Natural killer cell (primary cell): ENCODE measurements at regions not wholly inside any gene's neighbourhood (a gene's known extent, or its start where the extent isn't known, plus 50 kb on each side); places are given as distances from the start of the nearest gene placed in this dataset.
A peak's percentile ranks its signal among the peaks of the same experiment; 100 is the strongest.

ENCODE experiments used
- ATAC-seq, 3 donors: fragments of 150-1000 bp in 2 of 3; fragments of 200-7000 bp in 1 of 3; cut with Tn5 transposase; 1 replicate in 1 of 3; 2 replicates in 2 of 3; pipeline ENCODE4 v1.10.0; 2021; ENCODE audit warnings: mild to moderate bottlenecking in 2 of 3, moderate library complexity in 2 of 3
- DNase-seq, 2 donors: peaks; one replicate each; pipeline versions ENCODE4 v3.0.0 to v3.0.0-alpha.2; 2013 to 2021; ENCODE audit warnings: mixed read lengths in 1 of 2
- H3K27ac ChIP-seq: one replicate; pipeline ENCODE4 v1.5.1; 2013; ENCODE audit warnings: mild to moderate bottlenecking, low read length
- H3K27me3 ChIP-seq: one replicate; pipeline ENCODE4 v1.6.1; 2013; ENCODE audit warnings: low read length; ENCODE audit not compliant: control insufficient read depth, insufficient read depth
- H3K36me3 ChIP-seq: one replicate; pipeline ENCODE4 v1.6.1; 2013; ENCODE audit warnings: low read length; ENCODE audit not compliant: control insufficient read depth, insufficient read depth
- H3K4me1 ChIP-seq: one replicate; pipeline ENCODE4 v1.6.1; 2013; ENCODE audit warnings: low read length; ENCODE audit not compliant: control insufficient read depth, insufficient read depth
- H3K4me3 ChIP-seq: one replicate; pipeline ENCODE4 v1.5.1; 2013; ENCODE audit warnings: low read length
- H3K9me3 ChIP-seq: one replicate; pipeline ENCODE4 v1.6.1; 2013; ENCODE audit warnings: low read length; ENCODE audit not compliant: control insufficient read depth, insufficient read depth
- H3K27ac Mint-ChIP-seq, 2 donors: one replicate each; pipeline ENCODE4 v1.8.0; 2022; ENCODE audit warnings: mild to moderate bottlenecking in 2 of 2, mixed read lengths in 2 of 2, moderate library complexity in 1 of 2
- H3K27me3 Mint-ChIP-seq, 2 donors: one replicate each; pipeline ENCODE4 v1.8.0; 2022; ENCODE audit warnings: low read depth in 2 of 2, mixed read lengths in 2 of 2
- H3K36me3 Mint-ChIP-seq: one replicate; pipeline ENCODE4 v1.8.0; 2022; ENCODE audit warnings: mixed read lengths
- H3K4me1 Mint-ChIP-seq, 2 donors: one replicate each; pipeline ENCODE4 v1.8.0; 2022; ENCODE audit warnings: mixed read lengths in 2 of 2
- H3K4me3 Mint-ChIP-seq: one replicate; pipeline ENCODE4 v1.8.0; 2022; ENCODE audit warnings: mild to moderate bottlenecking, moderate library complexity, mixed read lengths
- H3K9me3 Mint-ChIP-seq, 2 donors: one replicate each; pipeline ENCODE4 v1.8.0; 2022; ENCODE audit warnings: mixed read lengths in 2 of 2
- CTCF ChIP-seq: fragments of 200-600 bp; IDR thresholded peaks from one replicate; pipeline ENCODE4 v1.8.0; 2022; ENCODE audit warnings: antibody characterized with exemption
- WGBS: methylation state at CpG from one replicate; pipeline ENCODE4 v1.1.7; 2013; ENCODE audit warnings: missing lambda C conversion rate; ENCODE audit not compliant: insufficient coverage; 5-methylcytosine and 5-hydroxymethylcytosine counted together
- intact Hi-C: fragments of 100-400 bp; cut with micrococcal nuclease; formaldehyde crosslinking; loops from one replicate; pipeline ENCODE4 v1.14.2; 2022

GRCh38 chr15:94602754-94603470 lies 371.6 kb downstream of the MCTP2 start:
- intact Hi-C loops, result no loop called here
- H3K27me3 Mint-ChIP-seq, result peaks cover 27 to 60% of the 10 kb centered on the region in 2 donors
- no peak overlapping the region for H3K27ac Mint-ChIP-seq
- no peaks in the 10 kb centered on the region for H3K9me3 Mint-ChIP-seq
- DNase-seq, result no peak
- H3K4me1 Mint-ChIP-seq, result peaks cover 24 to 27% of the 10 kb centered on the region in 2 donors
- no peak for TF ChIP-seq CTCF
- H3K9me3 ChIP-seq, result no peaks in the 10 kb centered on the region
- no peaks in the 10 kb centered on the region for H3K36me3 Mint-ChIP-seq
- no peaks in the 10 kb centered on the region for H3K36me3 ChIP-seq
- no peak for ATAC-seq
- H3K4me3 Mint-ChIP-seq, result no peak overlapping the region
- peaks cover 11% of the 10 kb centered on the region for H3K27me3 ChIP-seq
- H3K4me1 ChIP-seq, result peaks cover 8% of the 10 kb centered on the region
- H3K4me3 ChIP-seq, result no peak overlapping the region
- H3K27ac ChIP-seq, result no peak overlapping the region
- WGBS, result 85% methylated on average over 5 of the region's 8 CpGs

GRCh38 chr15:94606286-94606685 lies 374.9 kb downstream of the MCTP2 start:
- Histone ChIP-seq H3K9me3 (no peaks in the 10 kb centered on the region), H3K4me1 (peaks cover 8% of the 10 kb centered on the region), H3K4me3 (no peak overlapping the region), H3K36me3 (no peaks in the 10 kb centered on the region), H3K27me3 (peaks cover 9% of the 10 kb centered on the region), H3K27ac (no peak overlapping the region)
- Mint-ChIP-seq H3K27me3 (peaks cover 15 to 40% of the 10 kb centered on the region in 2 donors), H3K4me1 (peaks cover 27 to 34% of the 10 kb centered on the region in 2 donors), H3K9me3 (no peaks in the 10 kb centered on the region), H3K36me3 (no peaks in the 10 kb centered on the region), H3K27ac (no peak overlapping the region), H3K4me3 (peak overlapping the region; percentile 64)
- TF ChIP-seq CTCF, result no peak
- DNase-seq (no peak), ATAC-seq (no peak)
- intact Hi-C loops, result no loop called here

GRCh38 chr15:94607176-94607654 lies 375.9 kb downstream of the MCTP2 start:
- peaks cover 12 to 31% of the 10 kb centered on the region in 2 donors for H3K27me3 Mint-ChIP-seq
- ATAC-seq, result peak in 1 of 3 donors; percentile 46
- no peak for DNase-seq
- Histone ChIP-seq H3K4me3 (no peak overlapping the region), H3K27ac (no peak overlapping the region), H3K27me3 (peaks cover 9% of the 10 kb centered on the region), H3K4me1 (peaks cover 8% of the 10 kb centered on the region), H3K9me3 (no peaks in the 10 kb centered on the region), H3K36me3 (no peaks in the 10 kb centered on the region)
- H3K36me3 Mint-ChIP-seq, result no peaks in the 10 kb centered on the region
- peak overlapping the region; percentile 47 to 63 for H3K27ac Mint-ChIP-seq
- no peaks in the 10 kb centered on the region for H3K9me3 Mint-ChIP-seq
- intact Hi-C loops, result no loop called here
- TF ChIP-seq CTCF, result no peak
- peak overlapping the region; percentile 64 for H3K4me3 Mint-ChIP-seq
- 1% methylated on average over 5 of the region's 7 CpGs for WGBS
- H3K4me1 Mint-ChIP-seq, result peaks cover 27 to 34% of the 10 kb centered on the region in 2 donors

GRCh38 chr15:94610069-94610468 lies 378.7 kb downstream of the MCTP2 start:
- Histone ChIP-seq H3K4me3 (no peak overlapping the region), H3K27me3 (peaks cover 2% of the 10 kb centered on the region), H3K9me3 (no peaks in the 10 kb centered on the region), H3K4me1 (peaks cover 8% of the 10 kb centered on the region), H3K27ac (no peak overlapping the region), H3K36me3 (no peaks in the 10 kb centered on the region)
- no peaks in the 10 kb centered on the region for H3K36me3 Mint-ChIP-seq
- no peak overlapping the region for H3K27ac Mint-ChIP-seq
- no peak overlapping the region for H3K4me3 Mint-ChIP-seq
- H3K27me3 Mint-ChIP-seq, result peaks cover 14 to 16% of the 10 kb centered on the region in 2 donors
- TF ChIP-seq CTCF, result no peak
- no CpG with 5 or more reads among the region's 2 CpGs for WGBS
- intact Hi-C loops, result no loop called here
- no peaks in the 10 kb centered on the region for H3K9me3 Mint-ChIP-seq
- ATAC-seq (peak in 2 of 3 donors; percentile 31 to 74), DNase-seq (peak in 1 of 2 donors; percentile 5)
- peaks cover 27 to 34% of the 10 kb centered on the region in 2 donors for H3K4me1 Mint-ChIP-seq
